Naive B cell (primary cell): ENCODE measurements at regions not wholly inside any gene's neighbourhood (a gene's known extent, or its start where the extent isn't known, plus 50 kb on each side); places are given as distances from the start of the nearest gene placed in this dataset.

Source experiments
- ATAC-seq, 2 donors: fragments of 150-1000 bp; cut with Tn5 transposase; 2 replicates each; pipeline ENCODE4 v1.10.0; 2021; ENCODE audit warnings: low read depth in 2 of 2, mild to moderate bottlenecking in 2 of 2, moderate library complexity in 2 of 2
- DNase-seq: peaks from one replicate; pipeline ENCODE4 v3.0.0; 2022
- H3K27ac Mint-ChIP-seq, 6 donors: one replicate each; pipeline ENCODE4 v1.8.0; 2020 to 2022; ENCODE audit warnings: mild to moderate bottlenecking in 6 of 6, mixed read lengths in 6 of 6, moderate library complexity in 5 of 6, inconsistent platforms in 2 of 6
- H3K27me3 Mint-ChIP-seq, 3 donors: one replicate each; pipeline ENCODE4 v1.8.0; 2021 to 2022; ENCODE audit warnings: mixed read lengths in 3 of 3, mild to moderate bottlenecking in 1 of 3
- H3K36me3 Mint-ChIP-seq, 2 donors: one replicate each; pipeline ENCODE4 v1.8.0; 2020 to 2022; ENCODE audit warnings: mixed read lengths in 2 of 2, inconsistent platforms in 1 of 2, mild to moderate bottlenecking in 1 of 2
- H3K4me1 Mint-ChIP-seq, 3 donors: one replicate each; pipeline ENCODE4 v1.8.0; 2020 to 2022; ENCODE audit warnings: mixed read lengths in 3 of 3, inconsistent platforms in 1 of 3, mild to moderate bottlenecking in 1 of 3, moderate library complexity in 1 of 3
- H3K4me3 Mint-ChIP-seq, 8 donors: one replicate each; pipeline ENCODE4 v1.8.0; 2020 to 2022; ENCODE audit warnings: mild to moderate bottlenecking in 8 of 8, mixed read lengths in 8 of 8, moderate library complexity in 8 of 8, inconsistent platforms in 2 of 8
- H3K9me3 Mint-ChIP-seq, 7 donors: one replicate each; pipeline ENCODE4 v1.8.0; 2020 to 2022; ENCODE audit warnings: mixed read lengths in 7 of 7, mild to moderate bottlenecking in 5 of 7, inconsistent platforms in 2 of 7, moderate library complexity in 1 of 7

DNA sequence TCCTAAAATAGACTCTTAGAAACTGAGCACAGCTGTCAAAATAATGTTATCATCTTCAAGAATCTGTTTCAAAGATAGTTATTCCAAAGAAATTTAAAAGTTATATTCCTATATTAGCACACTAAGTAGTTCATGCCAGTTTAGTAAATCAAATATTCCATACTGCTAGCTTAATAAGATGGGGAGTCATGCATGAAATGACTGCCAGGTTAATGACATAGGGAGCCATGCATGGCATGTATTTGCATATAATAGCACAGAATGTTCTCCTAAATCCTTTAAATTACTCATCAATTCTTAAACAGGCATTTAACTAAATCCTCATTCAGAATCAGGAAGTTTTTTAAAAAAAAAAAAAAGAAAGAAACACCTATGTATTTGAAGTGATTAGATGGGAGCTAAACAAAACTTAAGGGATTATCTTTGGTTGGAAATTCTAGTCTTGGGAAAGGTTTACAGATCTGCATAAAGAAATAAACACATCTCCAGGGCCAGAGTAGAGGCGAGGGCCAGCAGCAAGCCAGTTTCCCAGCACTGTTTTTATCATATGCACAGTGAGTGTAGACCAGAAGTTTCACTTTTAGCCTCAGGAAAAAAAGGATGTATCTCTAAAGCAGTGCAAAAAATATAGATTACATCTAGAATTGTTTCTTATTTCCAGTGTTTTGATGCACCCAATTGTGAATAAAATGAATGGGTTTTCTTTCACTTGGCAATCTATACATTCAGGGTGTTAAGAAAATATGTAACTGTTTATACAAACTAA, 366.4 kb upstream of the AGTR1 start:
- no peak for ATAC-seq
- no peak overlapping the region for H3K4me3 Mint-ChIP-seq
- no peak for DNase-seq
- no peaks in the 10 kb centered on the region for H3K27me3 Mint-ChIP-seq
- no peaks in the 10 kb centered on the region for H3K4me1 Mint-ChIP-seq
- H3K27ac Mint-ChIP-seq: no peak overlapping the region
- H3K9me3 Mint-ChIP-seq: peaks cover 0 to 5% (median 2%) of the 10 kb centered on the region in 7 donors
- H3K36me3 Mint-ChIP-seq: no peaks in the 10 kb centered on the region

DNA sequence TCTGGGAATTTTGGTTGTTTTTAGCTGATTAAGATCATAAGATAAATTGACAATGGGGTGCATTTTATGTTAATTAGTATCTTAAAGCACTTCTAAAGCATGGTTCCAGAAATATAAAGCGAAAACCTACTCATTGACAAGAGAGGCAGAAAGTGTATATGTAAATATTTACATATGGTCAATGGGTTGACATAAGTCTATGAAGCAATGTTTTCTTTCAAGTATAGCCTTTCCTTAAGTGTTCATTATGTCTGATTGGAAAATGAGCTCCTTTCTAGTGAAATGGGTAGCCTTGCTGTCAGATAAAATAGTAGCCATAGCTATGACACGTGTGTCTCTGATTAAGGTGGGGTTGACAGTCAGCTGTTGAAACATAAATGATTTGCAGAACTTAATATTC, 365.2 kb upstream of the AGTR1 start:
- Mint-ChIP-seq H3K27me3 (no peaks in the 10 kb centered on the region), H3K9me3 (peaks cover 0 to 8% (median 4%) of the 10 kb centered on the region in 7 donors), H3K36me3 (no peaks in the 10 kb centered on the region), H3K4me3 (no peak overlapping the region), H3K27ac (no peak overlapping the region), H3K4me1 (no peaks in the 10 kb centered on the region)
- no peak for DNase-seq
- ATAC-seq: no peak

DNA sequence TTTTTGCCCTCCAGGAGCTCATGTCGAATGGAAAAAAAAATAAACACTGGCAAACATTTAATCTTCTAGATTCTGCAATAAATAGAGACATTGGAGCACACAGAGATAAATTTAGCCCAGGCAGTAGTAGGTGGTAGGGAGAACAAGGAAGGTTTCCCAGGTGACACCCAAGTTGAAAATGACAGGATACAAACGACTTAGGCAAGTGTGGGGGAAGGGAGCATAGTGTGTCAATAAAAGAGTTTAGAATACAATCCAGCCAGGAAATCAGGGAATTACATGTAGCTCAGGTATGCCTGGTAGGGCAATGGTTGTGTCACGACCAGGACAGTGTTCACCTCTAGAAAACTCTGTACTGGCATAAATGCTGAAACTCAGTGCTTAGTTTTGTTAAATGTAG, 364.6 kb upstream of the AGTR1 start:
- Mint-ChIP-seq H3K27me3 (no peaks in the 10 kb centered on the region), H3K4me3 (no peak overlapping the region), H3K36me3 (no peaks in the 10 kb centered on the region), H3K4me1 (no peaks in the 10 kb centered on the region), H3K9me3 (peaks cover 0 to 11% (median 4%) of the 10 kb centered on the region in 7 donors), H3K27ac (no peak overlapping the region)
- DNase-seq (no peak), ATAC-seq (no peak)

DNA sequence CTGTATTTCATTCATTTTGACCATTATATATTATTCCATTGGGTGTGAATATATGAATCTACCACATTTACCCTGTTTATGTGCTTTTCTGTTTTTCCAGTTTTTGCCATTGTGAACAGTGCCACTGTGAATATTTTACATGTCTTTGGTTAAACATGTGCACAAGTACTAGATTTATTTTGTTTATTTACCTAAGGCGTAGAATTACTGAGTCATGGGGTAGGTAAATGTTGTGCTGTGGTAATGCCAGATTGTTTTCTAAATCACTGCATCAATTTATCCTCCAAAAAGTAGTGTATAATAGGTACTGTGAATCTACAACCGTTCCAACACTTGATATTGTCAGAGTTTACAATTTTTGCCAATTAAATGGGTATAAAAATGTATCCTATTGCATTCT, 362.1 kb upstream of the AGTR1 start:
- DNase-seq: no peak
- no peaks in the 10 kb centered on the region for H3K36me3 Mint-ChIP-seq
- no peaks in the 10 kb centered on the region for H3K27me3 Mint-ChIP-seq
- peaks cover 2 to 19% (median 6%) of the 10 kb centered on the region in 7 donors for H3K9me3 Mint-ChIP-seq
- no peak for ATAC-seq
- H3K4me1 Mint-ChIP-seq: no peaks in the 10 kb centered on the region
- no peak overlapping the region for H3K4me3 Mint-ChIP-seq
- no peak overlapping the region for H3K27ac Mint-ChIP-seq

DNA sequence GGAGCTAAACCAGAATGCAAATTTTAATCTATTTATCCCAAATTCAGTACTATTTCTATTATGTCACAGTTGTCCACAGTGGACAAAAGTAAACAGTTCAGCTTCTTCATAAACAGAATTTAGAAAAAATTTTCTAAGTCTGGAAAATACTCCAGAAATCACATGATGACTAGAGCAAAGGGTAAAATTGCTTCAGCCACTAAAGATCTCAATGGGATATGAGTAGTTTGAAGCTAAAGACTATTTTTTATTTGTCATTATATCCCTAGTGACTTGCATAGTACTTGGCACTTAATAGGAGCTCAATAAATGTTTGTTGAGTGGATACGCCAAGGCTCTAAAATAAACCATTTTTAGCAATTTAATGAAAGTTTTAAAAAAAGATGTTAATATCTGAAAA, 354.3 kb upstream of the AGTR1 start:
- H3K4me3 Mint-ChIP-seq: no peak overlapping the region
- ATAC-seq: no peak
- no peaks in the 10 kb centered on the region for H3K27me3 Mint-ChIP-seq
- H3K9me3 Mint-ChIP-seq: peaks cover 0 to 11% (median 3%) of the 10 kb centered on the region in 7 donors
- H3K27ac Mint-ChIP-seq: no peak overlapping the region
- H3K4me1 Mint-ChIP-seq: no peaks in the 10 kb centered on the region
- no peaks in the 10 kb centered on the region for H3K36me3 Mint-ChIP-seq
- no peak for DNase-seq

DNA sequence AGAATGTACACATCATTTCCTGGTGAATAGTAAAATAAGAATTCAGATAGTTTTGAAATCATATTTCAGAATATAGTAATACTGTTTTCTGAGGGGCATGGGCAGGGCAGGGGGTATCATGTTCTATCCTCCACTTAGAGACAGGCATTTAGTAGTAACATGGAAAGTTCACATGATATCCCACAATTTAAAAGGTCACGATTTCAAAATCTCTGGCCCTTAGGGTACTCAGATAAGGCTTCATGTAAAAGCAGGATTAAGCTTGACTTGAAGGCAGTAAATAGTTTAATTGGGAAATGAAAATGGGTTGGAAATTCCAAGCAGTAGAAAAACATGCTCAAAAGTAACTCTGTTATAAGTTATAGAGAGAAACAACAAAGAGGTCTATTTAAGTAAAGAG, 353.2 kb upstream of the AGTR1 start:
- DNase-seq (no peak), ATAC-seq (no peak)
- H3K4me1 Mint-ChIP-seq: no peaks in the 10 kb centered on the region
- no peak overlapping the region for H3K4me3 Mint-ChIP-seq
- H3K9me3 Mint-ChIP-seq: peaks cover 0 to 8% (median 0%) of the 10 kb centered on the region in 7 donors
- no peaks in the 10 kb centered on the region for H3K36me3 Mint-ChIP-seq
- no peaks in the 10 kb centered on the region for H3K27me3 Mint-ChIP-seq
- no peak overlapping the region for H3K27ac Mint-ChIP-seq

DNA sequence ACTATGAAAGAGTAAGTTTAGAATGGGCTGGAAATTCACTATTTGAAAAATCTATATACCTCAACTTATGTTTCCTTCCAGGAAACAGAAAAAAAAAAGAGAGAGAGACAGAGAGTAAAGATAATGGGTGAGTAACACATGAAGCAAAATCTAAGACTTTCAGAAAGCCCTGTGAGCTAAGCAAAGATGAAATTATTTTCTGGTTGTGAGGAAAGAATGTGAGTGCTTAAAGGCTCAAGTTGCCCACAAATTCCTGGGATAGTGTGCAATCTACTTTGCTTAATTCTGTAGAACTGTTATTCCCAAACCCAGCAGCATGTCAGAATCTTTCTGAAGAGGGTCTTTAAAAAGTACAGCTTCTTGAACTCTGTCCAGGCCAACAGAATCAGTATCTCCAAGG, 337.7 kb upstream of the AGTR1 start:
- no peak for DNase-seq
- ATAC-seq: no peak
- no peaks in the 10 kb centered on the region for H3K36me3 Mint-ChIP-seq
- no peak overlapping the region for H3K27ac Mint-ChIP-seq
- no peaks in the 10 kb centered on the region for H3K4me1 Mint-ChIP-seq
- peaks cover 0 to 5% (median 0%) of the 10 kb centered on the region in 7 donors for H3K9me3 Mint-ChIP-seq
- H3K4me3 Mint-ChIP-seq: no peak overlapping the region
- H3K27me3 Mint-ChIP-seq: no peaks in the 10 kb centered on the region

DNA sequence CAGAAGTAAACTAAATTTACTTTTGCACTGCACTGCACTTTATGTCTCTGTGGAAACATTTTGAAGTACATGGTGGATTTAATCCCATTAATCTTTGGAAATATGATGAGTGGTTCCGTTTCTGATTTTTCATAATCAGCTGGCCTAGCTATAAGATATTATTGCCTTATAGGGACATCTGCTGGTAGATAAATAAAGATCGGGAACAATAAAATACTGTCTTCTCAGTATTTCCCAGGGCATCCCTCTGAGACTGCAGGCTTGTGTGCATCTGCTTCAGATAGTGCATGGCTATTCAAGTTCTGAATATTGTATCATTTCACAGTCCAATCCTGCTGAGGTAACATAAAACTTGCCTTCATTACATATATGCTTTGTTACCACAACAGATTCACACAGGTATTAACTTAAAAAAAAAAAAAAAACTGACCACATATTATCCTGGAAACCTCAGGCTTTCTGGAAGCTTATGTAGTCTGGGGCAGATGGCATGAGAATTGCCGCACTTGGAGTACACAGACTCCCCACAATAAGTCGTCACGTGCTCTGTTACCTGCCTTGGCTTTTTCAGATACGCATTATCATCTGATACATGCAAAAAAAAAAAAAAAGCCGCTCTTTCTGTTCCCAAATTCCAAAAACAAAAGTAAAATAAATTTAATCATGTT, 330.8 kb upstream of the AGTR1 start:
- H3K4me3 Mint-ChIP-seq: no peak overlapping the region
- ATAC-seq (no peak), DNase-seq (no peak)
- H3K36me3 Mint-ChIP-seq: no peaks in the 10 kb centered on the region
- peaks cover 0 to 5% (median 0%) of the 10 kb centered on the region in 7 donors for H3K9me3 Mint-ChIP-seq
- no peaks in the 10 kb centered on the region for H3K4me1 Mint-ChIP-seq
- H3K27me3 Mint-ChIP-seq: no peaks in the 10 kb centered on the region
- H3K27ac Mint-ChIP-seq: no peak overlapping the region

DNA sequence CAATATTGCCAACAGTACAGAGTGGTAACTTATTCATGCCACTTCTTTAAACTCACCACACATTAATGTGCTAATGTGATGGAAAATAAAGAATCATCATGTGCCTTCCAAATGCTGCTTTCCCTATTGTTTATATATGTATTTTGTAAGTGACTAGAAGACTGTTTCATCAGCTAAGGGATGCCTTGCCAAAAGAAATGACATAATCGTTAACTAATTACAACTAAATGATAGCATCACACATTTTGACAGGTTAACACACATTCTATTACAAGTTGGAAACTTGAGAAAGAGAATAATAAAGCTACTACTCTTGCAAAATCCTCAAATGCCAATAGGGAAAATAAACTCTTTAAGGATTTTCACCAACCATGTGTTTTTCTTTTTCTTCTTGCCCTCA, 329.9 kb upstream of the AGTR1 start:
- H3K4me1 Mint-ChIP-seq: no peaks in the 10 kb centered on the region
- ATAC-seq (no peak), DNase-seq (no peak)
- no peak overlapping the region for H3K27ac Mint-ChIP-seq
- no peaks in the 10 kb centered on the region for H3K27me3 Mint-ChIP-seq
- peaks cover 0 to 5% (median 0%) of the 10 kb centered on the region in 7 donors for H3K9me3 Mint-ChIP-seq
- H3K4me3 Mint-ChIP-seq: no peak overlapping the region
- no peaks in the 10 kb centered on the region for H3K36me3 Mint-ChIP-seq

DNA sequence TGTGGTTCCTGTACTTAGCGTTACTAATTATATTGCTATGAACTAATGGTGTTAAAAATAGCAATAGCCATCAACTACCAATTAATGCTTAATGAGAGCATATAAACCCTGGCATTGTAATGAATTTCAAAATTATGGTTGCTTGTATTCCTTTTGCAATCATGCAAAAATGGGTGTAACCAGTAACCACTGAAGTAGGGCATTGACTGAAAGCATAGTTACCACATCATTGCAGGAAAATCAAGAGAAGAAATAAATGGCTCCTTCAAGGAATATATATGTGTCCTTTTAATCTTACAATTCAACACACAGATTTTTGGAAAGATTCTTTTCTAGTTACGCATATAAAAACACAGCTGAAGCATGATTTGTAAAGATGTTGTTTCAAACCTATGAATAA, 328.3 kb upstream of the AGTR1 start:
- Mint-ChIP-seq H3K27ac (no peak overlapping the region), H3K27me3 (no peaks in the 10 kb centered on the region), H3K36me3 (no peaks in the 10 kb centered on the region), H3K4me3 (no peak overlapping the region), H3K9me3 (peaks cover 0 to 3% (median 0%) of the 10 kb centered on the region in 7 donors), H3K4me1 (no peaks in the 10 kb centered on the region)
- DNase-seq: no peak
- ATAC-seq: no peak

DNA sequence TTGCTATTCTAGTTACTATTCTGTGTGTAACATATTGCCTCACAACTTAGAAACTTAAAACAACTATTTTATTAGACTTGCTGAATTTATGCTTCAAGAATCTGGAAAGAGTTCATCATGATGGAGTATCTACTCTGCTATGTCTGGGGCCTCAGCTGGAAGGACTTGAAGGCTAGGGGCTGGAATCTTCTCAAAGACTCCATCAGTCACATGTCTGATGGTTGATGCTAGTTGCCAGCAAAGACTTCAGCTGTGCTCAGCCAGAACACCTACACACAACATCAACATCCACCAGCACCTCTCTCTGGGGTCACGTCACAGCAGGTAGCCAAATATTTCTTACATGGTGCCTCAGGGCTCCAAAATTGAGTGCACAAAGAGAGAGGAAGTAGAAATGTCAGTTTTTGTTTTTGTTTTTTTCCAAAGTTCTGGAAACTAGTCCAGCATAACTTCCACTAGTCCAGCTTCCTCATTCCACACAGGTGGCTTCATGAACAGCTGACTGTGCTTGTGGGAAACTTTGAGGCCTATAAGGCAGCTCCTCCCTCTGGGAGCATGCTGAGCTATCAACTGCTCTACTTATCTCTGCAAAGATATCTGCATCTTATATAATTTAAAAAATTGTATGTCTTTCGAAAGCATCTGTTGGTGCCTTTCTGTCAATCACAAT, 325.4 kb upstream of the AGTR1 start:
- ATAC-seq (no peak), DNase-seq (no peak)
- Mint-ChIP-seq H3K4me1 (no peaks in the 10 kb centered on the region), H3K4me3 (no peak overlapping the region), H3K36me3 (no peaks in the 10 kb centered on the region), H3K27me3 (no peaks in the 10 kb centered on the region), H3K9me3 (peaks cover 0 to 3% (median 0%) of the 10 kb centered on the region in 7 donors), H3K27ac (no peak overlapping the region)

DNA sequence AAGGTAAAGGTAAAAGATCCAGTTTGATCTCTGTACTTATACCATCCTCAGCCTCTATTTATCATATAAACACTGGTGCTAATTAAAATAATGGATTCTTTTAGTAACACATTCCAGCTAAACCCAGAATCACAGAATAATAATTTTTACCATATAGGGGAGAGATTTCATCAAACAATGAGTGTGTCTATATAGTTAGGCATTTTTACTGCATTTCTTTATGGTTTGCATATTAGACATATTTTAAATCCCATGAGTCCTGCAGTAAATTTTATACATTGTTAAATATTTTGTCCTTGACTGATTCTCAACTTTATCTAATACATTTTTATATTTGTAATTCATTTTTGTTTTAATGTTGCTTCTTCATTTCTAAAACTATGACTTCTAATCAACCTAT, 323.7 kb upstream of the AGTR1 start:
- Mint-ChIP-seq H3K36me3 (no peaks in the 10 kb centered on the region), H3K9me3 (peaks cover 0 to 3% (median 0%) of the 10 kb centered on the region in 7 donors), H3K27ac (no peak overlapping the region), H3K4me1 (no peaks in the 10 kb centered on the region), H3K4me3 (no peak overlapping the region), H3K27me3 (no peaks in the 10 kb centered on the region)
- ATAC-seq: no peak
- DNase-seq: no peak

DNA sequence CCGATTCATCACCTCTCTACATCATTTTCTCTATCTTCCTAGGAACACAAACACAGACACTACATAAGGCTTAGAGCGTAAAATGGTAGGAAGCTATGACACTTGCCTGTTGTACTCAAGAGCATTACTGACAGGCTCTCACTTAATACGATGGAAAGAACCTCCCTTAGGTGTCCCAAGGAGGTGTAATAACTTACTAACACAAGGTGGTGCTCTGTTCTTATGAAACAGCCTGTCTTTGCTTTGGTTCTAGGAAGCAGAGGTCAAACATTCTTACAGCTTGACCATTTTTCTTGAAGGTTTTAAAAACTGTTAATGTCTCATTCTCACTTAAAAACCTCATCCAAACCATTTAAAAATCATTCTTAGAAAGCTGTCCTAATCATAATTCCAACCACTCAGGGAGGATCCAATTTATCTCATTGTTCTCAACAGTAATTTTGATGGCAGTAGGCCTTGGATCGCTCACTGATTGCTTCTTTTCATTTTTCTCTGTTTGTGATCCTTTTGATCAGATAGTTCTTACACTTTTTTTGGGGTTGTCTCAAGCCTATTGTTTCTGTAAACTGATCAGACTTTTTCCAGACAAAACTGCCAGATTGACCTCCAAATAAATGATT, 317.8 kb upstream of the AGTR1 start:
- Mint-ChIP-seq H3K4me1 (no peaks in the 10 kb centered on the region), H3K36me3 (no peaks in the 10 kb centered on the region), H3K9me3 (peaks cover 0 to 7% (median 4%) of the 10 kb centered on the region in 7 donors), H3K27me3 (no peaks in the 10 kb centered on the region), H3K27ac (no peak overlapping the region), H3K4me3 (no peak overlapping the region)
- ATAC-seq (no peak), DNase-seq (no peak)

DNA sequence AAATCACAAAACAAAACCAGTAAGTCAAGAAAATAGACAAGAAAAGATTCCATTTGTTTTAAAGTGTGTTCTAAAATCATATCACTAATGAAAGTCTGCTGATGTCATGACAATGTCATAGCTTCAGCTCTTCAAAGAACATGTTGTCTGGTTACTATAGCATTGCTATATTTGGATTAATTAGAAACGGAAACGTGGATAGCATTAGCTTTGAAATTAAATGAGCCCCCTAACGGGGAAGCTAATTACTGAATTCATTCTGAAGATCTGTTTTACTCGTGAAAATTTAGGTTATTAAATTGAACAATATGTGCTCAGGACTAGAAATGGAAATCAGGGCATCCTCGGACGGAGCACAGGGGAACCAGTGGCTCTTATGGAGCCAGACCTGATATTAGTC, 316.7 kb upstream of the AGTR1 start:
- Mint-ChIP-seq H3K4me1 (no peaks in the 10 kb centered on the region), H3K36me3 (no peaks in the 10 kb centered on the region), H3K27me3 (no peaks in the 10 kb centered on the region), H3K4me3 (no peak overlapping the region), H3K27ac (no peak overlapping the region), H3K9me3 (peaks cover 0 to 7% (median 4%) of the 10 kb centered on the region in 7 donors)
- DNase-seq: no peak
- no peak for ATAC-seq
